Mammary epithelial cell (primary cell): ENCODE measurements at regions not wholly inside any gene's neighbourhood (a gene's known extent, or its start where the extent isn't known, plus 50 kb on each side); places are given as distances from the start of the nearest gene placed in this dataset.

Experiments
- CTCF ChIP-seq, 2 donors: IDR thresholded peaks in 1 of 2; conservative IDR thresholded peaks in 1 of 2; 2 replicates each; pipeline ENCODE4 v1.5.1; 2011 to 2012; ENCODE audit warnings: inconsistent platforms in 2 of 2, low read length in 2 of 2, mild to moderate bottlenecking in 2 of 2, control low read depth in 1 of 2, low read depth in 1 of 2; ENCODE audit not compliant: insufficient read depth in 1 of 2; ENCODE audit errors: extremely low read depth in 1 of 2
- EZH2 ChIP-seq: IDR thresholded peaks from 2 replicates; pipeline ENCODE4 v1.6.1; 2012; ENCODE audit warnings: low read length, inconsistent platforms, borderline replicate concordance

GRCh38 chr2:20141806-20142205 is 83.1 kb downstream of the SDC1 start:
- TF ChIP-seq EZH2 (no peak), CTCF (conservative IDR thresholded peaks at IDR 0.05 in 1 of 2, IDR thresholded peaks at IDR 0.05 in 1 of 2; ENCODE audit: extremely low read depth in 1 of 2, insufficient read depth in 1 of 2, low read depth in 1 of 2, low read length in 2 of 2) (no peak)
